ENCODE measurements at regions not wholly inside any gene's neighbourhood (a gene's known extent, or its start where the extent isn't known, plus 50 kb on each side); places are given as distances from the start of the nearest gene placed in this dataset.
"Not testable (repeated sequence)": the region's sequence is repeated elsewhere in the genome, so short reads cannot be mapped to it uniquely, and the experiment has no call there.

- no peak for DNase-seq
Measured at GRCh38 chr15:39021341-39021740, 456.7 kb upstream of the RASGRP1 start.

GRCh38 chr15:39022532-39023305, 458.1 kb upstream of the RASGRP1 start:
- no peak for DNase-seq

GRCh38 chr15:39025321-39025720, 460.7 kb upstream of the RASGRP1 start:
- no peak for DNase-seq

GRCh38 chr15:39025881-39026280, 461.3 kb upstream of the RASGRP1 start:
- no peak for DNase-seq

GRCh38 chr15:39028069-39028468, 463.5 kb upstream of the RASGRP1 start:
- DNase-seq = no peak

GRCh38 chr15:39029741-39030140, 465.1 kb upstream of the RASGRP1 start:
- DNase-seq = no peak

GRCh38 chr15:39030291-39031070, 465.9 kb upstream of the RASGRP1 start:
- DNase-seq = no peak

- no peak for DNase-seq
Measured at GRCh38 chr15:39031596-39031995, 467.0 kb upstream of the RASGRP1 start.

GRCh38 chr15:39034816-39035215, 470.2 kb upstream of the RASGRP1 start:
- no peak for DNase-seq

GRCh38 chr15:39037611-39038010, 473.0 kb upstream of the RASGRP1 start:
- DNase-seq = not testable (repeated sequence)

GRCh38 chr15:39040861-39041260, 476.2 kb upstream of the RASGRP1 start:
- no peak for DNase-seq

- DNase-seq = no peak
Measured at GRCh38 chr15:39041979-39042495, 477.4 kb upstream of the RASGRP1 start.

GRCh38 chr15:39051626-39052322, 487.2 kb upstream of the RASGRP1 start:
- DNase-seq = no peak

- DNase-seq = no peak
Measured at GRCh38 chr15:39052323-39052705, 487.7 kb upstream of the RASGRP1 start.

- no peak for DNase-seq
Measured at GRCh38 chr15:39053480-39053879, 488.9 kb upstream of the RASGRP1 start.

GRCh38 chr15:39054128-39054732, 489.6 kb upstream of the RASGRP1 start:
- no peak for DNase-seq

GRCh38 chr15:39056357-39056756, 491.7 kb upstream of the RASGRP1 start:
- no peak for DNase-seq

- DNase-seq = no peak
Measured at GRCh38 chr15:39058351-39059131, 493.9 kb upstream of the RASGRP1 start.

GRCh38 chr15:39059917-39060316, 495.3 kb upstream of the RASGRP1 start:
- DNase-seq = no peak

- no peak for DNase-seq
Measured at GRCh38 chr15:39061952-39062464, 497.4 kb upstream of the RASGRP1 start.

Measured in anterior cingulate cortex (tissue), 58 donors.